GM23338 (cell line): ENCODE measurements at regions not wholly inside any gene's neighbourhood (a gene's known extent, or its start where the extent isn't known, plus 50 kb on each side); places are given as distances from the start of the nearest gene placed in this dataset.

ENCODE experiments used
- CREB1 ChIP-seq: fragments of 250-450 bp; sonication (Bioruptor Pico); IDR thresholded peaks from 2 replicates; pipeline ENCODE4 v1.5.0; 2020; ENCODE audit warnings: low read depth, mild to moderate bottlenecking, moderate library complexity
- CTCF ChIP-seq, 2 experiments: fragments of 200-600 bp in 1 of 2; sonication (generic) in 1 of 2; conservative IDR thresholded peaks; 2 replicates each; pipeline versions ENCODE4 v1.5.1 to v1.6.1; 2016 to 2017; ENCODE audit warnings: antibody characterized with exemption in 2 of 2, low read depth in 2 of 2, mild to moderate bottlenecking in 2 of 2, moderate library complexity in 1 of 2
- EZH2 ChIP-seq: fragments of 200-600 bp; sonication (generic); IDR thresholded peaks from one replicate; pipeline ENCODE4 v1.8.0; 2017; ENCODE audit warnings: antibody characterized with exemption, mild to moderate bottlenecking, low read depth; ENCODE audit not compliant: unreplicated experiment
- EZH2phosphoT487 ChIP-seq: fragments of 200-600 bp; sonication (generic); IDR thresholded peaks from one replicate; pipeline ENCODE4 v1.8.1; 2018; ENCODE audit warnings: antibody characterized with exemption; ENCODE audit not compliant: unreplicated experiment
- JUNB ChIP-seq: IDR thresholded peaks from one replicate; pipeline ENCODE4 v1.6.1; 2016; ENCODE audit warnings: antibody characterized with exemption; ENCODE audit not compliant: unreplicated experiment
- NANOG ChIP-seq: IDR thresholded peaks from 2 replicates; pipeline ENCODE4 v1.6.1; 2016; ENCODE audit warnings: antibody characterized with exemption, borderline replicate concordance
- POLR2AphosphoS5 ChIP-seq: IDR thresholded peaks from 2 replicates; pipeline ENCODE4 v1.6.1; 2016; ENCODE audit warnings: antibody characterized with exemption, low read depth
- REST ChIP-seq: IDR thresholded peaks from one replicate; pipeline ENCODE4 v1.6.1; 2018; ENCODE audit warnings: antibody characterized with exemption; ENCODE audit not compliant: unreplicated experiment
- ZNF114 ChIP-seq: fragments of 250-450 bp; sonication (Bioruptor Pico); IDR thresholded peaks from 2 replicates; pipeline ENCODE4 v1.5.0; 2020; ENCODE audit warnings: mild to moderate bottlenecking, moderate library complexity

- TF ChIP-seq CTCF (conservative IDR thresholded peaks at IDR 0.05; ENCODE audit: low read depth in 2 of 2) (no peak), EZH2phosphoT487 (no peak), POLR2AphosphoS5 (no peak), CREB1 (CRISPR knock-in tag) (no peak), JUNB (no peak), REST (no peak), NANOG (no peak), EZH2 (no peak), ZNF114 (CRISPR knock-in tag) (no peak)
Observed at GRCh38 chr3:36175916-36176461, 204.3 kb upstream of the STAC start.
